ENCODE measurements at regions not wholly inside any gene's neighbourhood (a gene's known extent, or its start where the extent isn't known, plus 50 kb on each side); places are given as distances from the start of the nearest gene placed in this dataset.

GRCh38 chr2:208929139-208929864, 494.5 kb upstream of the MAP2 start:
- no peak for TF ChIP-seq CTCF (IDR thresholded peaks at IDR 0.05; ENCODE audit: poor library complexity)
- no peak for TF ChIP-seq EZH2 (IDR thresholded peaks at IDR 0.05; ENCODE audit: borderline replicate concordance)
